ENCODE measurements at regions not wholly inside any gene's neighbourhood (a gene's known extent, or its start where the extent isn't known, plus 50 kb on each side); places are given as distances from the start of the nearest gene placed in this dataset.

DNA sequence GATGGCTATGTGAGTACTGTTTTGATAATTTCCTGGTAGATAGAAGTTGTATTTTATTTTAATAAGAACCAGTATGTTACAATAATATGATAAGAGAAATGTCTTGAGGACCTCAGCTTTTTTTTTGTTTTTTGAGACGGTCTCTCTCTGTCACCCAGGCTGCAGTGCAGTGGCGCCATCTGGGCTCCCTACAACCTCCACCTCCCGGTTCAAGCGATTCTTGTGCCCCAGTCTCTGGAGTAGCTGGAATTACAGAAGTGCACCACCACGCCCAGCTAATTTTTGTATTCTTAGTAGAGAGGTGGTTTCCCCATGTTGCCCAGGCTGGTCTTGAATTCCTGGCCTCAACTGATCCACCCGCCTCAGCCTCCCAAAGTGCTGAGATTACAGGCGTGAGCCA lies 968.1 kb upstream of the ADGRL4 start:
- TF ChIP-seq CTCF (IDR thresholded peaks at IDR 0.05; ENCODE audit: low read length), result peak; percentile 24; the same call in 1 of the 2 replicates
- TF ChIP-seq EZH2 (IDR thresholded peaks at IDR 0.05; ENCODE audit: borderline replicate concordance, low read length), result no peak
- H4K20me1 ChIP-seq (ENCODE audit: insufficient read depth, low read length), result no peaks in the 10 kb centered on the region
- no peak overlapping the region for H2AFZ ChIP-seq (ENCODE audit: low read length)
- H3K27me3 ChIP-seq (ENCODE audit: insufficient read depth, low read length), result no peaks in the 10 kb centered on the region
- no peak overlapping the region for H3K27ac ChIP-seq (ENCODE audit: low read depth, low read length, poor library complexity, severe bottlenecking)
- no peaks in the 10 kb centered on the region for H3K4me1 ChIP-seq (ENCODE audit: insufficient read depth, low read length, severe bottlenecking)
- H3K36me3 ChIP-seq (ENCODE audit: insufficient read depth, low read length), result no peaks in the 10 kb centered on the region
- no peaks in the 10 kb centered on the region for H3K9me3 ChIP-seq (ENCODE audit: low read length)
- no peaks in the 10 kb centered on the region for H3F3A ChIP-seq (ENCODE audit: insufficient read depth, low read length)
- no peak overlapping the region for H3K9ac ChIP-seq (ENCODE audit: low read length)
- H3K79me2 ChIP-seq (ENCODE audit: insufficient read depth, low read length), result no peaks in the 10 kb centered on the region
- H3K4me2 ChIP-seq (ENCODE audit: low read length), result no peak overlapping the region
- no peaks in the 10 kb centered on the region for H3K9me2 ChIP-seq (ENCODE audit: low read depth, low read length)
- H3K4me3 ChIP-seq (ENCODE audit: low read depth, low read length, poor library complexity, severe bottlenecking), result no peak overlapping the region

DNA sequence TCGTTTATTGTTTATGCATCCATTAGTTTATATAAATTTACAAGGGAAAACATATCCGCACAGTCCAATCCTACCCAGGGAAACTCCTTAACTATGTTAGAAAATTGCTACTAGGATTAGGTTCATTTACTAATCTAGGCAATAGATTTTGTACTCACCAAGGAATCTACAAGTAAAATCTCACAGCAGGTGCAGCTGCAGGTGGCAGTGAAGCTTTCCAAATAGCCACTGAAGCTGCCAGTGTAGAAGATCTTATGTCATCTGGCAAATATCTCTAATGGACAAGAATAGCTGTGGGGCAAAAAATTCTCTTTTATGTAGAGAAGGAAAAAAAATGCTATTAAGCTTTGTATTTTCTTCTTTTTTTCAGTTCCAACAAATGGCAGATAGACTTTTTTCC lies 963.4 kb upstream of the ADGRL4 start:
- Histone ChIP-seq H3K36me3 (ENCODE audit: insufficient read depth, low read length) (no peaks in the 10 kb centered on the region), H3K4me1 (ENCODE audit: insufficient read depth, low read length, severe bottlenecking) (no peaks in the 10 kb centered on the region), H3K9ac (ENCODE audit: low read length) (no peak overlapping the region), H3K9me3 (ENCODE audit: low read length) (no peaks in the 10 kb centered on the region), H3K9me2 (ENCODE audit: low read depth, low read length) (no peaks in the 10 kb centered on the region; the same call in 1 of the 2 replicates), H3K27ac (ENCODE audit: low read depth, low read length, poor library complexity, severe bottlenecking) (no peak overlapping the region), H3K4me2 (ENCODE audit: low read length) (no peak overlapping the region), H3K27me3 (ENCODE audit: insufficient read depth, low read length) (no peaks in the 10 kb centered on the region), H3F3A (ENCODE audit: insufficient read depth, low read length) (no peaks in the 10 kb centered on the region), H2AFZ (ENCODE audit: low read length) (no peak overlapping the region), H3K79me2 (ENCODE audit: insufficient read depth, low read length) (no peaks in the 10 kb centered on the region), H3K4me3 (ENCODE audit: low read depth, low read length, poor library complexity, severe bottlenecking) (no peak overlapping the region), H4K20me1 (ENCODE audit: insufficient read depth, low read length) (no peaks in the 10 kb centered on the region)
- no peak for TF ChIP-seq EZH2 (IDR thresholded peaks at IDR 0.05; ENCODE audit: borderline replicate concordance, low read length)
- TF ChIP-seq CTCF (IDR thresholded peaks at IDR 0.05; ENCODE audit: low read length), result no peak

DNA sequence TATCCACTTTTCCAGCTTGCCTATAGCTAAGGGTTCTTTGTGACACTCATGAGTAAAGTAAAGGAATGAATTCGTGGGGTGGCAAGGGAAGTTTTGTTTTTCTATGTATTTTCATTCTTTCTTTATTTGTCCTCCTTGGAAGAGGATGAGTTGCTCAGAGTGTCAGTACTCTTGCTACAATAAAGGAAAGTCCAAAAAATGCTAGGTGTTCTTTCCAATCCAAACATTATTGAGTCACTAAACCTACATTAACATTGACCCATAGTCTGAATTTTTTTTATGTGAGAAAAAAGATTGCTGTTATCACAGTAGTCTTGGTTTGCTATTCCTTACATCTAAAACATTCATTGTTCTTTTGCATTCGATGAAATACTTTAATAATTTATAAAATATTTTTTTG lies 959.9 kb upstream of the ADGRL4 start:
- no peak for TF ChIP-seq CTCF (IDR thresholded peaks at IDR 0.05; ENCODE audit: low read length)
- TF ChIP-seq EZH2 (IDR thresholded peaks at IDR 0.05; ENCODE audit: borderline replicate concordance, low read length), result no peak
- H3K4me1 ChIP-seq (ENCODE audit: insufficient read depth, low read length, severe bottlenecking), result no peaks in the 10 kb centered on the region

More for the DNA sequence above, 959.9 kb upstream of the ADGRL4 start:
- no peaks in the 10 kb centered on the region for H3K9me3 ChIP-seq (ENCODE audit: low read length)
- no peak overlapping the region for H3K4me2 ChIP-seq (ENCODE audit: low read length)
- H3K36me3 ChIP-seq (ENCODE audit: insufficient read depth, low read length), result no peaks in the 10 kb centered on the region
- no peaks in the 10 kb centered on the region for H4K20me1 ChIP-seq (ENCODE audit: insufficient read depth, low read length)
- H3K9me2 ChIP-seq (ENCODE audit: low read depth, low read length), result no peaks in the 10 kb centered on the region; the same call in 1 of the 2 replicates
- H3F3A ChIP-seq (ENCODE audit: insufficient read depth, low read length), result no peaks in the 10 kb centered on the region
- H3K9ac ChIP-seq (ENCODE audit: low read length), result no peak overlapping the region
- H3K4me3 ChIP-seq (ENCODE audit: low read depth, low read length, poor library complexity, severe bottlenecking), result no peak overlapping the region
- H3K79me2 ChIP-seq (ENCODE audit: insufficient read depth, low read length), result no peaks in the 10 kb centered on the region
- no peak overlapping the region for H3K27ac ChIP-seq (ENCODE audit: low read depth, low read length, poor library complexity, severe bottlenecking)
- no peak overlapping the region for H2AFZ ChIP-seq (ENCODE audit: low read length)
- no peaks in the 10 kb centered on the region for H3K27me3 ChIP-seq (ENCODE audit: insufficient read depth, low read length)
